Body of pancreas (tissue), 4 donors: ENCODE measurements at regions not wholly inside any gene's neighbourhood (a gene's known extent, or its start where the extent isn't known, plus 50 kb on each side); places are given as distances from the start of the nearest gene placed in this dataset.

ENCODE experiments used
- ATAC-seq: fragments of 150-250 bp; one replicate; pipeline ENCODE4 v1.9.1; 2016
- DNase-seq, 4 donors: peaks; one replicate each; pipeline ENCODE4 v3.0.0-alpha.2; 2019
- H3K27ac ChIP-seq, 4 donors: fragments of 200-600 bp; sonication (generic); 1 replicate in 3 of 4; 2 replicates in 1 of 4; pipeline versions ENCODE4 v1.5.1 to v1.6.1; 2016 to 2019; ENCODE audit warnings: mild to moderate bottlenecking in 1 of 4, mixed read lengths in 1 of 4, moderate library complexity in 1 of 4
- H3K27me3 ChIP-seq, 2 donors: fragments of 200-600 bp; sonication (generic); one replicate each; pipeline ENCODE4 v1.6.0; 2016; ENCODE audit warnings: mild to moderate bottlenecking in 1 of 2
- H3K36me3 ChIP-seq, 2 donors: fragments of 200-600 bp; sonication (generic); replicated peaks in 1 of 2; 2 replicates each; pipeline ENCODE4 v1.5.1; 2016; ENCODE audit warnings: low read depth in 2 of 2; ENCODE audit not compliant: insufficient read depth in 1 of 2
- H3K4me1 ChIP-seq: fragments of 200-600 bp; sonication (generic); one replicate; pipeline ENCODE4 v1.6.0; 2016
- H3K4me3 ChIP-seq, 2 donors: fragments of 200-600 bp; sonication (generic); 1 replicate in 1 of 2; 2 replicates in 1 of 2; pipeline ENCODE4 v1.5.1; 2016 to 2019
- H3K9me3 ChIP-seq, 3 donors: fragments of 200-600 bp; sonication (generic); 1 replicate in 2 of 3; 2 replicates in 1 of 3; pipeline ENCODE4 v1.5.1; 2016
- CTCF ChIP-seq, 7 experiments: fragments of 450-650 bp in 4 of 7; fragments of 200-600 bp in 3 of 7; sonication (generic) in 3 of 7; IDR thresholded peaks; one replicate each; pipeline ENCODE4 v1.5.1; 2016 to 2019; ENCODE audit warnings: antibody characterized with exemption in 7 of 7
- POLR2A ChIP-seq, 3 donors: fragments of 450-650 bp; IDR thresholded peaks; one replicate each; pipeline ENCODE4 v1.6.1; 2016; ENCODE audit warnings: antibody characterized with exemption in 3 of 3, mild to moderate bottlenecking in 2 of 3
- WGBS, 2 donors: methylation state at CpG; one replicate each; pipeline ENCODE4 v1.1.5; 2017; 5-methylcytosine and 5-hydroxymethylcytosine counted together
- intact Hi-C: fragments of 100-400 bp; cut with DNase I; formaldehyde crosslinking; loops from one replicate; pipeline ENCODE4 v1.15.1; 2023

GRCh38 chr1:29487291-29487690 lies 251.0 kb downstream of the PTPRU start:
- no peak for DNase-seq
- intact Hi-C loops, result no loop called here
- Histone ChIP-seq H3K4me1 (no peaks in the 10 kb centered on the region), H3K27ac (no peak overlapping the region), H3K9me3 (no peaks in the 10 kb centered on the region), H3K36me3 (no peaks in the 10 kb centered on the region), H3K27me3 (no peaks in the 10 kb centered on the region), H3K4me3 (no peak overlapping the region)
- no peak for ATAC-seq
- WGBS, 2 donors, result 81 to 88% methylated on average over 6 of the region's 6 CpGs
- TF ChIP-seq CTCF (IDR thresholded peaks at IDR 0.05) (no peak), POLR2A (IDR thresholded peaks at IDR 0.05) (no peak)

- no peak for TF ChIP-seq POLR2A (IDR thresholded peaks at IDR 0.05)
- TF ChIP-seq CTCF (IDR thresholded peaks at IDR 0.05), result no peak
These were observed 249.0 kb downstream of the PTPRU start for GRCh38 chr1:29485096-29485925.

GRCh38 chr1:29482991-29483390 lies 246.7 kb downstream of the PTPRU start:
- WGBS, 2 donors, result 52 to 66% methylated on average over 6 of the region's 6 CpGs
- Histone ChIP-seq H3K4me1 (no peaks in the 10 kb centered on the region), H3K9me3 (peaks cover 0 to 5% (median 0%) of the 10 kb centered on the region in 3 donors), H3K27me3 (no peaks in the 10 kb centered on the region), H3K4me3 (no peak overlapping the region), H3K27ac (no peak overlapping the region), H3K36me3 (no peaks in the 10 kb centered on the region)
- intact Hi-C loops, result no loop called here
- ATAC-seq, result no peak
- no peak for DNase-seq
- TF ChIP-seq CTCF (IDR thresholded peaks at IDR 0.05), result no peak
- TF ChIP-seq POLR2A (IDR thresholded peaks at IDR 0.05), result no peak

More at GRCh38 chr1:29485096-29485925, 249.0 kb downstream of the PTPRU start:
- 73 to 77% methylated on average over 4 to 5 of the region's 5 CpGs for WGBS, 2 donors
- Histone ChIP-seq H3K36me3 (no peaks in the 10 kb centered on the region), H3K4me1 (no peaks in the 10 kb centered on the region), H3K27ac (no peak overlapping the region), H3K9me3 (peaks cover 0 to 5% (median 0%) of the 10 kb centered on the region in 3 donors), H3K4me3 (no peak overlapping the region), H3K27me3 (no peaks in the 10 kb centered on the region)
- intact Hi-C loops, result no loop called here
- DNase-seq, result no peak
- ATAC-seq, result no peak

GRCh38 chr1:29482064-29482463 lies 245.7 kb downstream of the PTPRU start:
- intact Hi-C loops, result no loop called here
- no peaks in the 10 kb centered on the region for H3K36me3 ChIP-seq
- 77% methylated on average over 2 of the region's 2 CpGs for WGBS, 2 donors
- H3K27me3 ChIP-seq, result no peaks in the 10 kb centered on the region
- no peak for DNase-seq
- TF ChIP-seq POLR2A (IDR thresholded peaks at IDR 0.05) (no peak), CTCF (IDR thresholded peaks at IDR 0.05) (no peak)
- ATAC-seq, result no peak
- H3K4me1 ChIP-seq, result no peaks in the 10 kb centered on the region
- no peak overlapping the region for H3K27ac ChIP-seq
- peaks cover 0 to 5% (median 0%) of the 10 kb centered on the region in 3 donors for H3K9me3 ChIP-seq
- no peak overlapping the region for H3K4me3 ChIP-seq

- DNase-seq (no peak), ATAC-seq (no peak)
- Histone ChIP-seq H3K27ac (no peak overlapping the region), H3K9me3 (peaks cover 0 to 5% (median 0%) of the 10 kb centered on the region in 3 donors), H3K4me1 (no peaks in the 10 kb centered on the region), H3K27me3 (no peaks in the 10 kb centered on the region), H3K36me3 (no peaks in the 10 kb centered on the region), H3K4me3 (no peak overlapping the region)
- 60 to 69% methylated on average over 3 to 5 of the region's 5 CpGs for WGBS, 2 donors
- no peak for TF ChIP-seq CTCF (IDR thresholded peaks at IDR 0.05)
- TF ChIP-seq POLR2A (IDR thresholded peaks at IDR 0.05), result no peak
- intact Hi-C loops, result no loop called here
These were observed 244.7 kb downstream of the PTPRU start for GRCh38 chr1:29481031-29481430.
